Ammon's horn (tissue), 1 donor: ENCODE measurements at regions not wholly inside any gene's neighbourhood (a gene's known extent, or its start where the extent isn't known, plus 50 kb on each side); places are given as distances from the start of the nearest gene placed in this dataset.
"Not testable (repeated sequence)": the region's sequence is repeated elsewhere in the genome, so short reads cannot be mapped to it uniquely, and the experiment has no call there.

Source experiments
- DNase-seq: peaks from one replicate; pipeline ENCODE4 v3.0.0-alpha.2; 2016; ENCODE audit warnings: low spot score

DNA sequence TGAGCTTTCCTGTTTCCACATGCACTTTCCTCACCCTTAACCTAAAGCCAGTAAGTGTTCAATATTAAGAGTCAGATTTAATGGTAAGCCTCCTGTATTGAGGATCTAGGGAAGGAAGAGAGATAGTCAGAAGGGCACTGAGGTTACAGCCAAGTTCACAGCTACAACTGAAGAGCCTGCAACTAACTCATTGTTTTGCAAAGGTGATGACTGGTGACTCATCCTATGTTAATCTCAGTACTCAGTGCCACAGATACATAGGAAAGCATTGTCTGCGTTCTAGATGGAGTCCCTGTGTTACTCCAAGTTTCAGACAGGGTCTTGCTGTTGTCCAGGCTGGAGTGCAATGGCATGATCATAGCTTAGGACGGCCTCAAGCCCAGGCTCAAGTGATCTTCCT lies 157.0 kb upstream of the RBM19 start:
- DNase-seq: no peak

DNA sequence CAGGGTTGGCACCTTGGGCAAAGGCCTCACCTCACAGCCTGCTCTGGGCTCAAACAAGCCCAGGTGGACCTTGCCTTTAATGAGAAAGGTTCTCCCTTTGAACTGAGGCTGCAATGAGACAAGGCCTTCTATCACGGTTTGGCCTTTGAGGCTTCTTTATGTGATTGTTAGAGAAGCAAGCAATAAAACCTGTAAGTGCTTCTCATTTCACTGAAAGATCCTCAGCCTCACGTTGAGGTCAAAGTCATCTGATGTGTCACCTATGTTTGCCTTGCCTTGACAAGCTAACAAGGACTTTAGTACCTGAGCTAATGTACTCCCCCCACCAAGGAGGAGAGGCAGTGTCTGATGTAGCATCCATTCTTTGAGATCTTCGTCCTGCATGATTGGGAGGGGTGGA lies 155.9 kb upstream of the RBM19 start:
- DNase-seq: no peak

DNA sequence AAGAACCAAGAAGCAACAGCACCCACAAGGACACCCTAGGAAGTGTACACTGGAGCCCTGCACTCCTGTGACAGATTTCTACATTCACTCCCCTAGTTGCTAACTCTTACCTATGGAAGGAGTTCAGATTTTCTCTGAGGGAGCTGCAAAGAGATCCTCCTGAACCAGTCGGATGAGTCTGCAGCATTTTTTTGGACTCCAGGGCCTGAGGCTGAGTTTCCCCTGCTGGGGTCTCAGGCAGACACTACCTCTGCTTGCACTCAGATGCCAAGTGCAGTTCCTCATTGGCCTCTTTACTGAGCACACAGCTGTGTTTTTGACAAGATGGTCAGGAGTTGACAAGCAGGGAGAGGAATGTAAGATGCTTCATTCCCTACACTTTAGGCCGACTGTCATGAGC lies 153.2 kb upstream of the RBM19 start:
- no peak for DNase-seq

DNA sequence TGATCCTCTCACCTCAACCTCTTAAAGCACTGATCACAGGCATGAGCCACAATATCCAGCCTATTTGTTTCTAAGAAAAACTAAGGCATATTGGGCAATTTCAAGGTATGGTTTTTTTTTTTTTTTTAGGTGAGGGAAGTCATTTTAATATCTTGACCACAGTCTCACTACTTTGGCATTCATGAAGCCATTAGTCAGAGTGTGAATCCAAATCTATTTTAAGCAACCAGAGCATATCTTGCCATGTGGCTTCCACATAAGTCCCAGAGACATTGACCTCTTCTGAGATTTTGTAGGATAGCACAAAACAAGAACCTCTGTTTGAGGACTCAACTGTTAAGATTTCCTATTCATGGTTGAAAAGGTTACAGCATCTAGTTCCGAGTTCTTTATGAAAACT lies 130.3 kb upstream of the RBM19 start:
- DNase-seq: no peak

DNA sequence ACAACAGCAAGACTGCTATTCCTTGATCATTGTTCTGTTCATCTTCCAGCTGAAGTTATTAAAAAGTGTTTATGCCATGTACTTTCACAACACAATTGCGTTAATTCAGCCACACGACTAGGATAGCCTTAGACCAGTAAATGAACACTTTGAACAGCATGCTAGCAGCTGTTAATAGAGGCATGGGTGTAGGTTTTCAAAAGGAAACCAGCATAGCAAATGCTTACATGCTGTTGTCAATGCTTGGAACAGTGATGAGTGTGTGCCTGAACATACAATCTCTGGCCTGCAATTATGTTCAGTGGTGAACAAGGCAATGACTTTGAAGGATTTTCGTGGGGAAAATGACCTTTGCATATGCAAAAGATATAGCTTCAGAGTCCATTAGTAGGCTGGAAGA lies 127.4 kb upstream of the RBM19 start:
- DNase-seq: no peak

DNA sequence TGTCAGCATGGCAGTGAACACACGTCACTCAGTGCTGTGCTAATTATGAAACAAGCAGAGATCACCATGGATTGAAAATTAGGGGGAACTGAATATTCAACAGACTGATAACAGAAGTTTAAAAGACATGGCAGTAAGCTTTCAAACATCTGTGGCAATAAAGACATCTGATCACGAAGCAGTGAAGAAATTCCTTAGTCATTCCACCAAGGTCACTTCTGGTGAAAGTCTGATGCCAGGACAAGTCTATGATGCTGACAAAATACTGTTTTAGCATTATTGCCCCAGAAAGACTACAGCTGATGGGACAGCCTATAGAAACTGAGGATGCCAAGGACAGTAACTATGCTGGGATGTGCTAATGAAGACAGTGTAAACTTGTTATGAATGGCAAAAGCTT lies 126.9 kb upstream of the RBM19 start:
- no peak for DNase-seq

DNA sequence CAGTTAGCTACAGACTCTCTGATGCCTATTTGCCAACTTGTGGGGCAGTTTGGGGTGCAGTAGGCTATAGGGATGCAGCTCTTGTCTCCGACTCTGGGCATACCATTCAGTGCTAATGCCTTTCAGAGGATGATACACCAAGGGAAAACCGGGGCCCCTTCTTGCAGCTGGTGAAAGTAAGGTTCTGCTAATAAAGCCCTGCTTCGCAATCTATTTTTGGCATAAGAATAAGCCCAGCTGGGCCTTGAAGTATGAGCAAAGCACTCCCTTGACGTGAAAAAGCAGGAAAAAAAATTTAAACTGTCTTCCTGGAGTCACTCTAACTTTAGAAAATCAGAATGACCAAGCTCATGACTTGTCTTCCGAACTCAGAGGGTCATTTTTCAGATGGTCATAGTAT lies 124.1 kb upstream of the RBM19 start:
- no peak for DNase-seq

DNA sequence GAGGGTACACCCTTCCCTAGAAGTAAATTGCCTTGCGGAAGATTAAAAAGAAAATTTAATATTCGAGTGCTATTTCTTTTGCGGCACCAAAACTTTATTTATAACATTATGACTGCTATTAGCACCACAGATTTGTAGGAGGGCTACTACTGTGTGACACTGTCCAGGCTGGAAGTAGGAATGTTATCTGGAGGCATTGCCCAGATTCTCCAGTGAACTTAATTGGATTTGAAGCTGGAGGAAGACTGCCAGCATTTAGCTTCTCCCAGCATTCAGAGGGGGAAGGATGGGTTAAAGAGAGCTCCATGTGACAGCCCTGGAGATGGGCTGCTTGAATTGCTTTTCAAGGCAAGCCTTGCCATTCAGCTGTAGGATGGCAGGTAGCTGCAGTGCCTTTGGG lies 107.0 kb upstream of the RBM19 start:
- no peak for DNase-seq

DNA sequence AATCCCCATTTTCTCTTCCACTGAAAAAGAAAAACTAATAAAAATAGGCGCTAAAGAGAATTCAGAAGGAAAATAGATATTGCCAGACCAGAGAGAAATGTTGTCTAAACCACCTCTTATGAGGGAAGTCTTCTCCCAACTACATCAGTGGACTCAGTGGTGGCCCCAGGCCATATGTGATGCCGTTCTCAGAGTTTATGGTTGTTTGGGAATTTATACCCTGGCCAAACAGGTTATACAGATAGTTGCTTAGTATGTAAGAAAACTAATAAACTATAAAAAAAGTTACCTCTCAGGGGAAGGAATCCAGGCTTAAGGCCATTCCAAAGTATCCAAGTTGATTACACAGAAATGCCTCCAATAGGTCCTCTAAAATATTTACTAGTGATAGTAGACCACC lies 103.4 kb upstream of the RBM19 start:
- DNase-seq: no peak

DNA sequence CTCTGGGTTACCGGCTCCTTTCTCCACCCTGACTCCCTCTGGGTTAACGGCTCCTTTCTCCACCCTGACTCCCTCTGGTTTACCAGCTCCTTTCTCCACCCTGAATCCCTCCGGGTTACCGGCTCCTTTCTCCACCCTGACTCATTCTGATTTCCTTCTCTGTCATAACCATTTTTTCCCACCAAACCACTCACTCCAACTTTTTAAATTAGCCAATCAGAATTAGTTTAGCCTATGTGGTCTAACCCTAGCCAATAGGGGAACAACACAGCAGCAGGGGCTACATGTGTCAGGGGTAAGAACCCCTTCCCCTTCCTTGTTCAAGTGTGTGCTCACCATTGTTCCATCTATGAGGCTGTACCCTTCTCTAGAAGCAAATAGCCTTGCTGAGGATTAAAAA lies 98.4 kb upstream of the RBM19 start:
- no peak for DNase-seq

DNA sequence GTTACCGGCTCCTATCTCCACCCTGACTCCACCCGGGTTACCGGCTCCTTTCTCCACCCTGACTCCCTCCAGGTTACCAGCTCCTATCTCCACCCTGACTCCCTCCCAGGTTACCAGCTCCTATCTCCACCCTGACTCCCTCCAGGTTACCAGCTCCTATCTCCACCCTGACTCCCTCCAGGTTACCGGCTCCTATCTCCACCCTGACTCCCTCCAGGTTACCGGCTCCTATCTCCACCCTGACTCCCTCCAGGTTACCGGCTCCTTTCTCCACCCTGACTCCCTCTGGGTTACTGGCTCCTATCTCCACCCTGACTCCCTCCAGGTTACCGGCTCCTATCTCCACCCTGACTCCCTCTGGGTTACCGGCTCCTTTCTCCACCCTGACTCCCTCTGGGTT lies 97.9 kb upstream of the RBM19 start:
- not testable (repeated sequence) for DNase-seq

DNA sequence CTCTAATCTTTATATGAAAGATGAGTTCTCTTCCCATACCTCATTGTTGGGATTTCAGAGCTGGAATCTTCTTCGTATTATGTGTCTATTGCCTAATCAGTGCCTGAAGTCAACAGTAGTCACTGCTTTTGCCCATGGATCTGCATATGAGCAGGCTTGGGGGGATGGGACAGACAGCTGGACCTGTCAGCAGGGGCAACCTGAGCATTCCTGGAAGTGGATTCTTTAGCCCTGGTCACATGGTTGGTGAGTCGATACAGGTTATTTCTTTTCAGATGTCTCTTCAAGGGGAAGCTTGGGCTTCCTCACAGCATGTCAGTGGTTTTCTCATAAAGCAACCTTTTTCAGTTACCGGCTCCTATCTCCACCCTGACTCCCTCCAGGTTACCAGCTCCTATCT lies 97.3 kb upstream of the RBM19 start:
- DNase-seq: no peak

DNA sequence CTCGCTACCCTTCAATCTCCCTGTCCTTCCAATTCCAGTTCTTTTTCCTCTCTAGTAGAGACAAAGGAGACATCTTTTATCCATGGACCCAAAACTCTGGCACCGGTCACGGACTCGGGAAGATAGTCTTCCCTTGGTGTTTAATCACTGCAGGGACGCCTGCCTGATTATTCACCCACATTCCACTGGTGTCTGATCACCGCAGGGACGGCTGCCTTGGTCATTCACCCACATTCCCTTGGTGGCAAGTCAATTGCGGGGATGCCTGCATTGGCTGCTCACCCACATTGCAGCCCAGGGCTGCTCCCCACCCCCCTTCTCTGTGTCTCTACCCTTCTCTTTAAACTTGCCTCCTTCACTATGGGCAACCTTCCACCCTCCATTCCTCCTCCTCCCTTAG lies 90.2 kb upstream of the RBM19 start:
- not testable (repeated sequence) for DNase-seq

DNA sequence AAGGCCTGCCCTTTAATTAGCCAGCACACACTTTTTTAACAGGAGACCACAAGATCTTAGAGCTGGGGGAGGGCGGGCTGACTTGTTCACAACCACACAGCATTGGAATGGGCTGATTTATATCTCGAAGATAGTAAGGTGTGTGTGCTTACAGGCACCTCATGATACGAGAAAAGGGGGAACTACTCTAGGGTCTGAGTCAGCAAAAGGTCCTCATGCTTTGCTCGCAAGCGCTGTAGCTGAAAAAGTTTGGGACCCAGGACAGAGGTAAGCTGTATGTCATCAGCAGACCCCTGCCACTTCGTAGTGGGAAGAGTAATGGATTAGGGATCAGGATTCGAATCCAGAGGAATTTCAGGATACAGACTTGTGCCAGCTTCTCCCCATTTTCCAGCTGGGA lies 88.9 kb upstream of the RBM19 start:
- no peak for DNase-seq

DNA sequence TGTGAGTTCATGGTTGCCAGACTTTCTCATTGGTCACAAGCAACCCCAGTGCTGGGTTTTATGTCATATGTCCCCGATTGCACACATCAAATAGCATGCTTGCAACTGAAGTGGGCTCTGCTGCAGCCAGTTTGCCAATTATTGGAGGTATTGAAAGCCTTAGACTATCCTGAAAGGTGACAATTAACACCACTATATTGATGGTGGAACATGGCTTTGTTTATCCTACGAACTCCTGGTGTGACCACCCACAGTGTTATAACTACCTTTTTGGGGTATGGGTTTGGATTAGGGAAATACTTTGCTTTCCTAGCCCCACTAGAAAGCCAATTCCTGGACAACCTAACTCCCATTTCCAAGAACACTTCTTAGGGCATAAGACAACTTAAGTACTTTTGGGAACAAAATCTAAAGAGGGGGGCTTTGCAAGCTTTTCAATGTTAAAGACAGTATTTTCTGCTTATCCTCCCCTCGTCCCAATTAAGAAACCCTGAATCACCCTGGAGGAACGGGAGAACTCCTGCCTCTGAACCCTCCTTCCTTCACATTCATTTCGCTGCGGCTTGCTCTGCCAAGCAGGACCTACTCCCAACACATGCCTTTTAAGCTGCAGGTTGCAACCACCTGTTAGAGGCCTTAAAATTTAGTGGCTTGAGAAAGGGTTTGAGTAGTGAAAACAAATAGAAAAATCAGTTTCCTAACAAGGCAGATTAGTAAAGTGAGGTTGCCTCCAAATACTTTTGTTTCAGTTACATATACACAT lies 80.3 kb upstream of the RBM19 start:
- DNase-seq: no peak

DNA sequence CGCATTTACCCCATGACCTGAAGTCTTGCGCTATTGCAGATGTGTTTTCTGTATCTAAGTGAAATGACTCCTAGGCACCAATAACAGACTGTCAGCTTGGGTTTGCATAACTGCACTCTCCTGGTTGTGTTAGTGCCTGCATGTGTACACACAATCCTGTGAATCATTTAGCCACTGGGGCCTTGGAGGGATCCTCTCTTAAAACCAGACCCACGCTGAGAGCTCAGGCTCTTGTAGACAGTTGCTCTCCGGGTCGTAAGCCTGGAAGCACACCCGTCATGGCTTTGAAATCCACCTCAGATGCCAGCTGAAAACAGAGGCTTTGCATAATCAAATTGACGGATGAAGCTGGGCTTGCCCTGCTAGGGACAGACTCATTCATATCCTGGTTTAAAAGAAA lies 79.2 kb upstream of the RBM19 start:
- DNase-seq: no peak

DNA sequence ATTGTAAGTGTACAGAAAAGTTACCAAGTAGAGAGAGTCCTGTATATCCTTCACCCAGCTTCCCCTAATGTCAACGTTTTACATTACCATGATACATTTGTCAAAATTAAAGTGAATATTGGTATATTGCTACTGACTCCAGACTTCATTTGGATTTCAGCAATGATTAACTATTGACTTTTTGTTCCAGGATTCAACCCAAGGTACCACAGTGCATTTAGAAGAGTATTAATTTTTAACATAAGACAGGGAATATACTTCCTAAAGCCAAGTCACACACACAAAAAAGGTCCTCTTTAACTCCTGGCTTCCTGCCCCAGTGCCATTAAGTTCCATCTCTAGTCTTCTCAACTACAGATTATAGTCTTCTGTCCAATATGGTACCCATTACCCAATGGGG lies 75.5 kb upstream of the RBM19 start:
- DNase-seq: no peak

DNA sequence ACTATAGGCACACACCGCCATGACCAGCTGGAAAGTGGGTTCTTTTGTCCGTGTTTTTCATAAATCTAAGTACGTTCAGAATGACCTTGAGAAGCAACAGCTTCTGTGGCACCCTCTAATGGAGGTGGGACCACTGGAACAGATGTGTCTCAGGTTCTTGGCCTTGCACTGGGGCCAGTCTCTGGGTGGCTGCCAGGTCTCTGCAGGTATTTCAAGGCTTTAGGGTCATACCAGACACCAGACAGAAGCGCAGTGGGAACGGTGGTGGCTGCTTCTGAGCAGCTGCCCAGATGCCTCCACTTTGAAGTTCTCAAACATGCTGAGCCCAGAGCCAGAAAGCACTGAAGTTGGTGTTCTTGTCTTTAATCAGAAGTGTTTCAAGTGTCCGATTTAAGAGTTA lies 75.0 kb upstream of the RBM19 start:
- DNase-seq: no peak

DNA sequence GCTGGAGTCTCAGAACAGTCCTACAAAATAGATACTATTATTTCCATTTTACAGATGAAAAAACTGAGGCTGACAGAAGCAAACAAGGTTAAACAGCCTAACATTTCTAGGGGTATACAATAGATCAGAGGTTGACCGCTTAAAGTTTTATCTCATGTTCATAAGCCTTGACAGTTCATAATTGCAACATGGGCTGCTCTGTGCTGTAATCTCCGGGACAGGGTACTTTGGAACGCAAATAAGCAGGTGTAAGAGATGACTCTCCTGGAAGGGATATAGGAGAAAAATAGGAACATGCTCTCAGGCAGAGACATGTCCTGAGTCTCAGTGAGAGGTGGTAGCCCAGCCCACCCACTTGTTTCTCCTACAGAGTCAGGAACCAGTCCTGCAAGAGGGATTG lies 72.8 kb upstream of the RBM19 start:
- no peak for DNase-seq

DNA sequence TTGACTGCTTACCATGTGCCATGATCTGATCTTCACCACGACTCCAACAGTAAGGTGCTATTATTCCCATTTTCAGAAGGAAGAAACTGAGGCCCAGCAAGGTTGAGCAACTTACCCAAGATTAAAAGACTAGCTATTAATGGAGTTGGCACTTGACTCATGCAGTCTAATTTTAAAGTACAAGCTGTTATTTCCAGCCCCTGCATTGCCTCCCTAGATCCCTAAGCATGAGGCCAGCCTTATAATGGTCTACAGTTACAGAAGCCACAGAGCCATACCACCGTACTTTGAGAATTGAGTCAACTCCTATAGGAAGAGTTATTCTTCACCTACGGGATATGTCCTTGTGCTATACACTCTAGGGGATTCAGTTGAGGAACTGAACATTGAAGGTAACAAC lies 66.7 kb upstream of the RBM19 start:
- no peak for DNase-seq

DNA sequence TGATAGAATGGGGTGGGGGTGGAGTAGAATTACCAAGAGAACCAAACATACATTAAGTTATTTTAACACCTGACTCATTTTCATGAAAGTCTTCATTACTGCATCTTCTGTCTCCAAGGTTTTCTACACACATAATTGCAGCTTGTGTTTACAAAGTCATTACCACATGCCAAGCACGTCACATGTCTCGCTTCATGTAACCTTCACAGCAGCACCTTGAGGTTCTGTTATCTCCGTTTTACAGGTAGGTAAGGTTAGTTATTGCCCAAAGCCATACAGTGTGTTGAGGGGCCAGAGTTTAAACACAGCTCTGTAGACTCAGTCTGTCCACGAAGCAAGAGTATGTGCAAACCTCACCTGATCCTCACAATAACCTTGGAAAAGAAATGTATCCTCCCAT lies 64.3 kb upstream of the RBM19 start:
- DNase-seq: no peak

DNA sequence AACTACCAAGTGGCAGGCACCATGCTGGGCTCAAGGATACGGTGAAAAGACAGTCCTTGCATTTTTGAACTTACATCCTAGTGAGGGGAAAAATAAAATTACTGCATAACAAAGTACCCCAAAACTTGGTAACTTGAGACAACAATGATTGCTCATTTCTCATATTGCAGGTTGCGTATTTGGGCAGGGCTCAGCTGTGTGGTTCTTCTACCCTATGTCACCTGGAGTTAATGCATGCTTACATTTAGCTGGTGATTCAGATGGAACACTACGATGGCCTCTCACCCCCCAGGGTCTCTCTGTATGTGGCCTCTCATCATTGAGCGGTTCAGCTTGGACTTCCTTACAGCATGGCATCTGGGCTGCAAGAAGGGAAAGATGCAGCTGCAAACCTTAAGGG lies 60.7 kb upstream of the RBM19 start:
- no peak for DNase-seq

DNA sequence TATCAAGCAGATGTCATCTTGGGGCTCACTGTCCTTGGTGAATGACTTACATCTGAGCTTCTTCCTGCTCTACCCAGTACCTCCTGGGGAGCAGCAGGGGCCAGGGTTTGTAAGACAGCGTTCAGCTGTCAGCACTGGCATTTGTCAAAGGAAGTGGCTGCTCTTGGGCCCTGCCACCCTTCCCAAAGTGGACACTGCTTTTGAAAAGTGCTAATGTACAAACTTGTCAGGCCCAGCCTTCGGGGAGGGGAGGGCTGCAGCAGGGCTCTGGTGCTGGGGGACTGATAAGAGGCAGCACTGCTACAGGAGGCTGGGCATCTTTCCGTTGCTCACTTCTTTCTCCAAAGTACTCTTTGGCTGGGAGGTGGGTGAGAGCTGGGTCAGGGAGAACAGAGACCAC lies 59.8 kb upstream of the RBM19 start:
- no peak for DNase-seq

DNA sequence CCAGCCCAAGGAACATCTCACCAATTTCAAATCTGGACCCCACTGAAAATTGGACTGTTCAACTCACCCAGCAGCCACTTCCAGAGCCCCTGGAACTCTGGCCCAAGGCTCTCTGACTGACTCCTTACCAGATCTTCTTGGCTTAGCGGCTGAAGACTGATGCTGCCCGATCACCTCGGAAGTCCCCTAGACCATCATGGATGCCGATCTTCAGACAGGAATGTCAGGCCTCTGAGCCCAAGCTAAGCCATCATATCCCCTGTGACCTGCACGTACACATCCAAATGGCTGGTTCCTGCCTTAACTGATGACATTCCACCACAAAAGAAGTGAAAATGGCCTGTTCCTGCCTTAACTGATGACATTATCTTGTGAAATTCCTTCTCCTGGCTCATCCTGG lies 56.0 kb upstream of the RBM19 start:
- not testable (repeated sequence) for DNase-seq

DNA sequence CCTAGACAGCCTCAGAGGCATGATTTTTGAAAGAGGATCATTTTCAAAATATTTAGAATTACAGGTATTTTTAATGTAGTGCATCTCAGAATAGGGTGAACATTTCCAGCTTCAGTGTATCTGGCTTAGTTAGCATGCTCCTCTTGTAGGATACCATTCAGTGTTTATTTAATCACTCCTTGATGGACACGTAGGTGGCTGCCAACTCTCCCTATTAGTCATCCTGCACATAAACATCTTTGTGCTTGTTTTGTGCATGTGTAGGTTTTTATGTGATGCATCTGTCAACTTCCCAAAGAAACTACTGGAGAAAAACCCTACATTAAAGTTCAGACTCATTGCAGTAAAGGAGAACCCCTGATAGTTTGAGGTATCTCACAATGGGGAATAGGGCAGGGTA lies 52.5 kb upstream of the RBM19 start:
- peak; percentile 8 for DNase-seq
